ENCODE measurements at regions not wholly inside any gene's neighbourhood (a gene's known extent, or its start where the extent isn't known, plus 50 kb on each side); places are given as distances from the start of the nearest gene placed in this dataset.

GRCh38 chr3:13189639-13190377 is 116.6 kb upstream of the IQSEC1 start:
- TF ChIP-seq CTCF (IDR thresholded peaks at IDR 0.05) (no peak), POLR2A (IDR thresholded peaks at IDR 0.05) (no peak), POLR2AphosphoS5 (IDR thresholded peaks at IDR 0.05) (no peak)

Measured in stomach (tissue), 4 donors.